HG02852 (cell line): ENCODE measurements at regions not wholly inside any gene's neighbourhood (a gene's known extent, or its start where the extent isn't known, plus 50 kb on each side); places are given as distances from the start of the nearest gene placed in this dataset.
"Not testable (repeated sequence)": the region's sequence is repeated elsewhere in the genome, so short reads cannot be mapped to it uniquely, and the experiment has no call there.

Experiments used
- ATAC-seq: cut with Tn5 transposase; IDR thresholded peaks from one replicate; pipeline ENCODE4 v1.9.1; 2021; ENCODE audit warnings: mild to moderate bottlenecking, moderate library complexity; ENCODE audit not compliant: unreplicated experiment

GRCh38 chr2:192499476-192499875 is 304.7 kb upstream of the TMEFF2 start:
- ATAC-seq, result no peak

- no peak for ATAC-seq
Measured at GRCh38 chr2:192498747-192499146, 304.0 kb upstream of the TMEFF2 start.

GRCh38 chr2:192488158-192488557 is 293.4 kb upstream of the TMEFF2 start:
- not testable (repeated sequence) for ATAC-seq

GRCh38 chr2:192487636-192488035 is 292.9 kb upstream of the TMEFF2 start:
- no peak for ATAC-seq

DNA sequence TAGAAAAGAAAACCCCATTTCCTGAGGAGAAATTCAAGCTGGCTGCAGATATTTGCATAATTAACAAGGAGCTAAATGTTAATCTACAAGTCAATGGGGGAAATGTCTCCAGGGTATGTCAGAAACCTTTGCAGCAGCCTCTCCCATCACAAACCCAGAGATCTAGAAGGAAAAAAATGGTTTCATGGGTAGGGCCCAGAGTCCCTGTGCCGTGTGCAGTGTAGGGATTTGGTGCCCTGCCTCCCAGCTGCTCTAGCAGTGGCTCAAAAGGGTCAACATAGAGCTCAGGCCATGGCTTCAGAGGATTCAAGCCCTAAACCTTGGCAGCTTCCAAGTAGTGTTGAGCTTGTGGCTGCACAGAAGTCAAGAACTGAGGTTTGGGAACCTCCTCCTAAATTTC is 290.2 kb upstream of the TMEFF2 start:
- ATAC-seq, result no peak

- no peak for ATAC-seq
Measured at GRCh38 chr2:192480984-192481383, 286.3 kb upstream of the TMEFF2 start.

DNA sequence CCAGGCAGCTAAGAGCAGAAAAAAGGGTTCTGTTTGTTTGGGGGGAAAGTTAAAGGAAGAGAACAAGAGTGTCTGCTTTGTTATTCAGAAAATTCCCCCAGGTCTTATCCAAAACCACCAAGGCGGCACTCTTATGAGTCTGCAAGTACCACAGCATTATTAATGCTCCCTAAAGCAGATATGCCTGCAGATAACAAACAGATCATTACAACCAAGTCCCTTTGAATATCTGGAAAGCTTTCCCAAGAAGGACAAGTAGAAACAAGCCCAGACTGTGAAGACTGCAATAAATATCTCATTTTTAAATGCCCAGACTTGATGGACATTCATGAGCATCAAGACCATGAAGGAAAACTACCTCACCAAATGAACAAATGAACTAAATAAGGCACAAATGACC is 278.6 kb upstream of the TMEFF2 start:
- no peak for ATAC-seq

GRCh38 chr2:192471982-192472381 is 277.2 kb upstream of the TMEFF2 start:
- ATAC-seq, result no peak

- no peak for ATAC-seq
Measured at GRCh38 chr2:192469612-192470011, 274.9 kb upstream of the TMEFF2 start.

- no peak for ATAC-seq
Measured at GRCh38 chr2:192467953-192468660, 273.4 kb upstream of the TMEFF2 start.

- ATAC-seq, result no peak
Measured at GRCh38 chr2:192465141-192465540, 270.4 kb upstream of the TMEFF2 start.

GRCh38 chr2:192459422-192459821 is 264.7 kb upstream of the TMEFF2 start:
- ATAC-seq, result no peak

DNA sequence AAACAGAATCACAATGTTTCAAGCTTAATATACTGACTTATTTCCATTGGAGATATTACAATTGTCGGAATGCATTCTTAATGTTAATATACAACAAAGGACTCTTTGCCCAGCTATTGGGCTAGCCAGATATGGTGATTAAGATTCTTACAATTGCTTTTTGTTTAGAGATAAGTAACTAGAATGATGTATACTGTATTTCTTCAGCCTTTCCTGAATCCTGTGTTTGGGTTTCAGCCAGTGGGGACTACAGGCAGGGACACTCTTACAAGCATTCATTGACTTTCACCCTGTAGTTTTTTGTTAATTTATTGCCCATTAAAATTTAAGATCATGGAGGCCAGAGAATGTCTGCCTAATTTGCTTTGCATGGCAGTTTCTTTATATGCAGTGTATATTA is 254.1 kb upstream of the TMEFF2 start:
- no peak for ATAC-seq

GRCh38 chr2:192444286-192444838 is 249.6 kb upstream of the TMEFF2 start:
- ATAC-seq, result no peak

DNA sequence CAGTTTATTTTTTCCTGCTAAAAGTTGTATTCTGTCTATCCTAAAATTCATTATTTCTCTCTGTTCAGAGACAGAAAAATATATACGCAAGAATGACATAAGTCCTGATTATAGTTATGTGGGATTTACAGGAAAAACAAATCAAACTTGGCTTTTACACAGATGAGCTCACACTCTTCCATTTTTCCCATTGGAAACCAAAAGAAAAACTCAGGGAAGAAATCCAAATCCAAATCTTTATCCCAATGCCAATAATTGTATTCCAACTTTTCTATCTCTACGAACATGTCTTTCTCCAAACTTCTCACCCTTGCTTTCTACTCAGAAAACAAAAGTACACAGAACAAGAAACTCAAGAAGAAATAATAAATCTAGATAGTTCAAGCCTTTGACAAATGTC is 249.1 kb upstream of the TMEFF2 start:
- no peak for ATAC-seq

DNA sequence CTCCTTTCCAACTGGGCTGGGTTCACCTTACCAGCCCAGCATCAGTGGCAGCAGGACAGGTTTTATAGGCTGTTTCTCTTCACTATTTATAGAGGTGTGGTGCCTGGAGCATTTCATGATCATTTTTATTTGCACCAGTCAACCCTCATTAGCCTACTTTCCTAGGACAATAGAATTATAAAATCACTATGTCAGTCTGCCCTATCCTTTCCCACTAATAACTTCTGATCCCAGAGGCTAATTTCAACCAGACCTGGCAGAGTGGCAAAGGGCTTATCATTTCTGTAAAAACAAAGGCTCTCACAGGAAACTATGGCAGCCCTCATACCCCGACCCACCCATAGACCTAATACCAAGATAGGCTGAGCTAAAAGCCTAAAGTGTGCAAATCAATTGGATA is 243.5 kb upstream of the TMEFF2 start:
- ATAC-seq, result no peak

DNA sequence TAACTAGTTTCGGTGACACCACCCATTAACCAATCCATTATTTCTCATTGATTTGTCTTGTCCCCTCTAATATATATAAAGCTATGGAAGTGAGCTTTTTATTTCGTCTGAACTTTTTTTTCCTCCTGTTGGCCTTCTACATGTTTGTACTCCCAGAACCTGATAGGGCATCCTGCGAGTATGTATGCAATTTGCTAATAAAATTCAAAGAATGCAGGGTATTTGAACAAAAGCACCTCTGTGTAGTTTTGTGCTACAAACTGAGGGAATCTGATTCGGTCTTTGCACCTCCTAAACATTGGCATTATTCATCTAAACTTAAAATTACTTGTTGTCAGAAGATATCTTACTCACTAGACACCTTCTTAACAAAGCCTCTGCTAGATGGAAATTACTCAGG is 242.9 kb upstream of the TMEFF2 start:
- no peak for ATAC-seq

GRCh38 chr2:192424243-192424642 is 229.5 kb upstream of the TMEFF2 start:
- no peak for ATAC-seq

DNA sequence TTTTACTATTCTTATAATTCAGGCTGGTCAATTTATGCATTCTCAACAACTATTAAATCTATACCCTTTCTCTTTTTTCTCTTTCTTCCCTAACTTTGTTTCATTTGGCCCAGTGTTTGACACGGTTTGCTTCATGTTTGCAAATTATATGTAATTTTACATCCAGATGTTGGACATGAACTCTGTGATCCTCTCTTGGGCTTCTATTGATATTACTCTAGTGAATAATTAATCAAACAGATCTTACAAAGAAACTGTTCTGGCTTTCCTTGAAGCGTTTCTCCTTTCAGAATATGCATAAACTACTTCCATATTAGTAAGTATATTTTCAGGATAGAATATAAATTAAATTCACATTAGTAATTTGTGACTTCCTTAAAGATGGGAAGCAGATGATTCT is 225.1 kb upstream of the TMEFF2 start:
- ATAC-seq, result no peak

DNA sequence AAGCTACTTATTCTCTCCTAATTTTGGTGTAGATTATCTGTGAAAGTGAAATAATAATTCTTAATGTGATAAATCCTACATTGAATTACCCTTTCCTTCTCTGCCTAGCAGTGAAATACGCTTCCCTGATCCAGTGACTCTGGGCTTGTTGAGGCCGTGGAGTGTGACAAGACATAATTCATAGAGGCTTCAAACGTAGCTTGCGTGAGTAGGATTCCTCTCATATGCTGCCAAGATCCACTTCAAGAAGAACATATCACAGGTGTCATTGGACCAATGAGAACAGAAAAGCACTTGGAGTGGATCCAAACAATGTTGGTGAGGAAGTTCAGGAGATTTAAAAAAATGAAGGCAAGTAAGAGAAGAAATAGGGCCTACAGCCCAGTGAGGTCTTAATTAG is 221.3 kb upstream of the TMEFF2 start:
- ATAC-seq, result no peak

DNA sequence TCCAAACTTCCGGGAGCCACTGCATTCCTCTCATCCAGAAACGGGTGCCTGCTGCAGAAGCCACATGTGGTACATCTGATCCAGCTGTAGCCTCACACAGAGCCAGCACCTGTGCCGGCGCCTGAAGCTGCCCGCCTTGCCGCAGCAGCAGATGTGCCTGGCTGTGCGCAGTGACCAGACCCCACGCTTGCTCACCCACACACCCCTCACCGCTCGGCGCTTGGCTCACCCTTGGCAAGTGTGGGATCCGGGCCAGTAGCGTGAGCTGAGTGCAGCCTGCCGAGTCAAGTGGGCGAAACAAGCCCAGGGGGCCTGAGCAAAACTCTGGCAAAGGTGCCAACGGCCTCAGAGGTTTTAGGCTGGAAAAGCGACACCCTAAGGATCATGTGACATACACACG is 220.1 kb upstream of the TMEFF2 start:
- ATAC-seq, result no peak

DNA sequence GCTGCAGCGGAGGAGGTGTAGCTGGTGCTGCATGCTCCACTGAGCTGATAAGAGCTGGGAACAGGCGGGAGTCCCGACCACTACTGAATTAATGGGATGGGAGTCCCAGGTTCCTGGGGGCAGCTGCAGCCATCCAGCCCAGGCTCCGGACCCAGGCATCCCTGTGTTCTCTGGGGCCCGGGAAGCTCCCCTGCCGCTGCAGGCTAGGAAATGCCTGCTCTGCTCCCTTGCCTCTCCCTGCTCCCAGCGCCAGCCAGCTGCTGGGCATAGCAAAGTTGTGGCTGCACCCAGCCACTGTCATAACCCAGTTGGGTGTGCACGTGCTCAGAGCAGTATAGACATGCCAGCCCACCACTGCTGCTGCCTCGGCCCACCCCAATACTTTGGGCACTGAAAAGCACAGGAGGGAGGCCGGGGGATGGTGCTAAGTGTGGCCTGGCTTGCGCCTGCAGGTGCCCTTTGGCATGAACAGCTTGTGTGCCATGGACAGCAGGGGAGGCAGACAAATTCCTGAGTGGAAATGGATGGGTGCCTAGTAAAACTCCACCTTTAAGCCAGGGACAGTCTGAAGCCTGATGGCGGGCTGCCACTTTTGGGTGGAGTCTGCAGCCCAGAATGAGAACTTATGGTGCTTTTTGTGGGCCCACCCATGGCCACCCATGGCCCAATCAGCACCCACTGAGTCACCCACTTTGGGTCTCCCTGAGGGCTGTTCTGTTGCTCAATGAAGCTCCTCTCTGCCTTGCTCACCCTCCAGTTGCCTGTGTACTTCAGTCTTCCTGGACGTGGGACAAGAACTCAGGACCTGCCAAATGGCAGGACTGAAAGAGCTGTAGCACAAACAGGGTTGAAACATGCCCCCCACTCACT is 219.3 kb upstream of the TMEFF2 start:
- ATAC-seq, result no peak
